Esophagus (tissue), 2 donors: ENCODE measurements at regions not wholly inside any gene's neighbourhood (a gene's known extent, or its start where the extent isn't known, plus 50 kb on each side); places are given as distances from the start of the nearest gene placed in this dataset.

Source experiments
- H3K27ac ChIP-seq, 2 donors: one replicate each; pipeline ENCODE4 v1.5.1; 2013; ENCODE audit warnings: low read depth in 2 of 2, mild to moderate bottlenecking in 2 of 2, inconsistent platforms in 1 of 2, low read length in 1 of 2, moderate library complexity in 1 of 2
- H3K27me3 ChIP-seq, 2 donors: one replicate each; pipeline ENCODE4 v1.6.1; 2013; ENCODE audit warnings: low read length in 2 of 2, control low read depth in 1 of 2, mild to moderate bottlenecking in 1 of 2; ENCODE audit not compliant: insufficient read depth in 2 of 2, control insufficient read depth in 1 of 2
- H3K36me3 ChIP-seq, 2 donors: one replicate each; pipeline ENCODE4 v1.6.1; 2013; ENCODE audit warnings: low read length in 1 of 2; ENCODE audit not compliant: control insufficient read depth in 2 of 2, insufficient read depth in 2 of 2
- H3K4me1 ChIP-seq, 2 donors: one replicate each; pipeline ENCODE4 v1.6.1; 2013; ENCODE audit warnings: low read length in 1 of 2; ENCODE audit not compliant: control insufficient read depth in 2 of 2, insufficient read depth in 2 of 2
- H3K4me3 ChIP-seq, 2 donors: one replicate each; pipeline ENCODE4 v1.5.1; 2013; ENCODE audit warnings: low read length in 2 of 2, mild to moderate bottlenecking in 2 of 2, low read depth in 1 of 2, moderate library complexity in 1 of 2
- H3K9me3 ChIP-seq, 2 donors: one replicate each; pipeline ENCODE4 v1.6.1; 2013; ENCODE audit warnings: mild to moderate bottlenecking in 2 of 2, low read depth in 1 of 2, low read length in 1 of 2, moderate library complexity in 1 of 2; ENCODE audit not compliant: control insufficient read depth in 2 of 2, insufficient read depth in 1 of 2
- WGBS, 2 donors: extraction: QIAGEN DNeasy Blood & Tissue Kit; methylation state at CpG; one replicate each; pipeline ENCODE4 v1.1.7; 2013; 5-methylcytosine and 5-hydroxymethylcytosine counted together
- donor health status: healthy with polysubstance abuse.
- donor health status: Bipolar disorder and iron deficiency.

- Histone ChIP-seq H3K36me3 (peaks cover 0 to 2% of the 10 kb centered on the region in 2 donors), H3K4me3 (no peak overlapping the region), H3K4me1 (no peaks in the 10 kb centered on the region), H3K27me3 (peaks cover 0 to 2% of the 10 kb centered on the region in 2 donors), H3K27ac (no peak overlapping the region), H3K9me3 (no peaks in the 10 kb centered on the region)
- WGBS, 2 donors, result 72 to 73% methylated on average over 2 of the region's 2 CpGs
Measured at GRCh38 chr1:56311766-56312165, 267.6 kb downstream of the PLPP3 start.

GRCh38 chr1:56310945-56311344 is 268.4 kb downstream of the PLPP3 start:
- Histone ChIP-seq H3K4me3 (no peak overlapping the region), H3K36me3 (peaks cover 0 to 2% of the 10 kb centered on the region in 2 donors), H3K4me1 (no peaks in the 10 kb centered on the region), H3K9me3 (no peaks in the 10 kb centered on the region), H3K27ac (no peak overlapping the region), H3K27me3 (peaks cover 0 to 2% of the 10 kb centered on the region in 2 donors)
- 75 to 81% methylated on average over 3 of the region's 3 CpGs for WGBS, 2 donors

- H3K4me3 ChIP-seq, result no peak overlapping the region
- H3K36me3 ChIP-seq, result peaks cover 0 to 2% of the 10 kb centered on the region in 2 donors
- no peaks in the 10 kb centered on the region for H3K4me1 ChIP-seq
- no peaks in the 10 kb centered on the region for H3K9me3 ChIP-seq
- peaks cover 0 to under 1% of the 10 kb centered on the region in 2 donors for H3K27me3 ChIP-seq
- WGBS, 2 donors, result 57 to 92% methylated on average over 1 of the region's 1 CpG
- no peak overlapping the region for H3K27ac ChIP-seq
Measured at GRCh38 chr1:56309065-56309464, 270.3 kb downstream of the PLPP3 start.

- H3K4me1 ChIP-seq, result no peaks in the 10 kb centered on the region
- peaks cover 0 to 2% of the 10 kb centered on the region in 2 donors for H3K36me3 ChIP-seq
- H3K4me3 ChIP-seq, result no peak overlapping the region
- H3K9me3 ChIP-seq, result no peaks in the 10 kb centered on the region
- H3K27ac ChIP-seq, result no peak overlapping the region
- WGBS, 2 donors, result 86 to 87% methylated on average over 4 of the region's 4 CpGs
- H3K27me3 ChIP-seq, result no peaks in the 10 kb centered on the region
Measured at GRCh38 chr1:56304975-56305374, 274.4 kb downstream of the PLPP3 start.

DNA sequence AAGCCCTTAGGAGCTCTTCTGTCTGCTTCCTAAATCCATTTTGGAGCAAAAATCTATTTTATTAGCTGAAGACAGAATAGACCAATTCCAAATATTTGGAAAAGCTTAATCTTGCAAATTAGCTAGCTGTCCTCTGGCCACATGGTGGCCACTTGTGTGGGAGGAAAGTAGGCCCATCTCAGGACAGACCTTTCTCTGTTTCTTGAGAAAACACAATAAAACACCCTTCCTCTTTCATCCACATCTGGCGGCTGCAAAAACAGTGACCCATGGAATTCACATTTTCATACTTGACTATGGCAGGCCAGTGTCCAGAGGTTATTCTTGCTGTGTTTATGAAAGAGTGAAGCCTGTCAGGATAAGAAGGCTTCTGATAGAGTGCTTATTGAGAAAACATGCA is 275.6 kb downstream of the PLPP3 start:
- H3K9me3 ChIP-seq, result no peaks in the 10 kb centered on the region
- H3K4me1 ChIP-seq, result no peaks in the 10 kb centered on the region
- no peaks in the 10 kb centered on the region for H3K36me3 ChIP-seq
- H3K27me3 ChIP-seq, result no peaks in the 10 kb centered on the region
- 83 to 96% methylated on average over 1 of the region's 1 CpG for WGBS, 2 donors
- H3K27ac ChIP-seq, result no peak overlapping the region
- H3K4me3 ChIP-seq, result no peak overlapping the region

GRCh38 chr1:56302878-56303277 is 276.5 kb downstream of the PLPP3 start:
- Histone ChIP-seq H3K4me3 (no peak overlapping the region), H3K9me3 (no peaks in the 10 kb centered on the region), H3K36me3 (no peaks in the 10 kb centered on the region), H3K27ac (no peak overlapping the region), H3K27me3 (no peaks in the 10 kb centered on the region), H3K4me1 (no peaks in the 10 kb centered on the region)
- WGBS, 2 donors, result 70 to 72% methylated on average over 2 of the region's 2 CpGs

- 82% methylated on average over 5 of the region's 5 CpGs for WGBS, 2 donors
- H3K27me3 ChIP-seq, result no peaks in the 10 kb centered on the region
- no peak overlapping the region for H3K4me3 ChIP-seq
- no peaks in the 10 kb centered on the region for H3K36me3 ChIP-seq
- no peaks in the 10 kb centered on the region for H3K4me1 ChIP-seq
- H3K9me3 ChIP-seq, result no peaks in the 10 kb centered on the region
- H3K27ac ChIP-seq, result no peak overlapping the region
Measured at GRCh38 chr1:56301791-56302190, 277.6 kb downstream of the PLPP3 start.

DNA sequence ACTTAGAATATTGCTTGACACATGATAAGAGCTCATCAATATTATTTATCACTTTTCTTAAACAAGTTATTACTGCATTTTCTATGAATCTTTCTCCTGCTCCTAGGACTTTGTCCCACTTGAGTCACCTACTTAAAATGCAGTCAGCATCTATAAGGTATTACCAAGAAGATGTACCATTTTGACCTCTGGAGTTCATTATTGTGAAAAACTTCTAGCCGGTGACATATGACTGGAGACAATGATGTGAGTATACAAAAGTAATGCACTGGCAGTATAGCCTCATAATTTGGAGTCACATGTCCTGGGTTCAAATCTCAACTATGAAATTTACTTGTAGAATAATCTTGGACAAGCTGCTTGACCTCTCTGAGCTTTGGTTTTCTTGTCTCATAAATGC is 278.5 kb downstream of the PLPP3 start:
- H3K36me3 ChIP-seq, result no peaks in the 10 kb centered on the region
- H3K9me3 ChIP-seq, result no peaks in the 10 kb centered on the region
- H3K27ac ChIP-seq, result no peak overlapping the region
- H3K4me1 ChIP-seq, result no peaks in the 10 kb centered on the region
- H3K4me3 ChIP-seq, result no peak overlapping the region
- H3K27me3 ChIP-seq, result no peaks in the 10 kb centered on the region
- 91 to 98% methylated on average over 1 of the region's 1 CpG for WGBS, 2 donors

DNA sequence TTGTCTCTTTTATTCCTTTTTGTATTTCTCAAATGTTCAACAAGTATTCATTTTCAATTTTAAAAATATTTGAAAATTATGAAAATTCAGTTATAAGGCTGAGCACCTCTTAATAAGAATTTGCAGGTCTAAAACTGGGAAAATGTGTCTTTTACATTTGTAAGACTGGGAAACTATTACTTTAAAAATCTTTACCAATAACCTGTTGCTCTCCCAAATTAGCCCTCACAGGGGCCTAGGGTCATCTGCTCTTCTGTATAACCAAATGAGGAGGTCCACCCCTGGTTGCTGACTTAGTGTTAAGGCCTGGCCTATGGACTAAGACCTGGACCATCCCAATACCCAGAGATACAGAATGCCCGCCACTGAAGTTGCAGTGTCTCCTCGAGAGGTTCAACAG is 280.5 kb downstream of the PLPP3 start:
- WGBS, 2 donors, result 89 to 100% methylated on average over 2 of the region's 2 CpGs
- Histone ChIP-seq H3K9me3 (no peaks in the 10 kb centered on the region), H3K36me3 (no peaks in the 10 kb centered on the region), H3K4me1 (no peaks in the 10 kb centered on the region), H3K27me3 (no peaks in the 10 kb centered on the region), H3K27ac (no peak overlapping the region), H3K4me3 (no peak overlapping the region)

DNA sequence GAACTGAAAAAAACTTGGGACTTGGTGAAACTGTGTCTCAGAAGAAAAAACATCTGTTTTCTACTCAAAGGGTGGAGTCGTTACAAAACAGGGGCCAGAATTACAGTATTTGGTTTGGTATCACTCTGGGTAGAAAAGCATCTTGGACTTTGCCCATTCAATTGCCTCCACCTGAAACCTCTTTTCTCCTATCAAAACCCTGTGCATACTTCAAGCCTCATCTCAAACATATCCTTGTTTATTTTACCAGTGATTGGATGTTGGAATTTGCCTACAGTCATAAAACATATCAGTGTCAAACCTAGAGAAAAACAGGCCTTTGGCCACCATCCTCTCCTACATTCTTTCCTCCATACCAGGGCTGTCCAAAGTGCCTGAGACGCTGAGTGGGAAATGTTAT is 281.5 kb downstream of the PLPP3 start:
- H3K27ac ChIP-seq, result no peak overlapping the region
- no peaks in the 10 kb centered on the region for H3K36me3 ChIP-seq
- H3K9me3 ChIP-seq, result no peaks in the 10 kb centered on the region
- H3K4me3 ChIP-seq, result no peak overlapping the region
- H3K27me3 ChIP-seq, result no peaks in the 10 kb centered on the region
- H3K4me1 ChIP-seq, result no peaks in the 10 kb centered on the region
- 75 to 86% methylated on average over 2 of the region's 2 CpGs for WGBS, 2 donors
